B cell (primary cell): ENCODE measurements at regions not wholly inside any gene's neighbourhood (a gene's known extent, or its start where the extent isn't known, plus 50 kb on each side); places are given as distances from the start of the nearest gene placed in this dataset.

ENCODE experiments used
- ATAC-seq: fragments of 200-7000 bp; cut with Tn5 transposase; one replicate; pipeline ENCODE4 v1.10.0; 2021; ENCODE audit warnings: low read depth, mild to moderate bottlenecking, moderate number of reproducible peaks, moderate library complexity
- CTCF ChIA-PET: fragments of 350-600 bp; sonication (Branson Sonifier 250); formaldehyde crosslinking; loops from one replicate; lab custom pipeline; 2021; ENCODE audit warnings: antibody characterized with exemption, inconsistent platforms; lab: Charles Lee
- POLR2A ChIA-PET: fragments of 350-600 bp; sonication (Branson Sonifier 250); formaldehyde crosslinking; loops from one replicate; lab custom pipeline; 2021; ENCODE audit warnings: antibody characterized with exemption; lab: Charles Lee
- DNase-seq: peaks from one replicate; pipeline ENCODE4 v3.0.0; 2013
- H2AFZ ChIP-seq: 2 replicates; pipeline ENCODE4 v1.6.1; 2012; ENCODE audit warnings: mild to moderate bottlenecking, low read depth, low read length; ENCODE audit not compliant: insufficient read depth, poor library complexity, severe bottlenecking
- H3K27ac ChIP-seq, 2 donors: 1 replicate in 1 of 2; 2 replicates in 1 of 2; pipeline ENCODE4 v1.5.1; 2012 to 2013; ENCODE audit warnings: low read length in 2 of 2, mild to moderate bottlenecking in 2 of 2, moderate library complexity in 1 of 2
- H3K27me3 ChIP-seq, 4 experiments: fragments of 200-600 bp in 1 of 4; sonication (generic) in 1 of 4; replicated peaks in 1 of 4; 1 replicate in 2 of 4; 2 replicates in 2 of 4; pipeline versions ENCODE4 v1.6.1 to v1.7.0; 2013 to 2016; ENCODE audit warnings: low read length in 3 of 4, mild to moderate bottlenecking in 2 of 4, mixed read lengths in 1 of 4, moderate library complexity in 1 of 4; ENCODE audit not compliant: insufficient read depth in 4 of 4, control insufficient read depth in 3 of 4; ENCODE audit errors: control extremely low read depth in 1 of 4
- H3K36me3 ChIP-seq, 2 experiments: replicated peaks in 1 of 2; 1 replicate in 1 of 2; 2 replicates in 1 of 2; pipeline versions ENCODE4 v1.6.1 to v1.7.1; 2013; ENCODE audit warnings: low read length in 1 of 2; ENCODE audit not compliant: insufficient read depth in 2 of 2, control insufficient read depth in 1 of 2; ENCODE audit errors: control extremely low read depth in 1 of 2, extremely low read depth in 1 of 2
- H3K4me1 ChIP-seq, 2 donors: fragments of 200-600 bp in 1 of 2; sonication (generic) in 1 of 2; 1 replicate in 1 of 2; 2 replicates in 1 of 2; pipeline versions ENCODE4 v1.5.1 to v1.6.1; 2013 to 2017; ENCODE audit warnings: low read length in 2 of 2; ENCODE audit not compliant: control insufficient read depth in 2 of 2, insufficient read depth in 2 of 2
- H3K4me2 ChIP-seq: replicated peaks from 2 replicates; pipeline ENCODE3; 2012; ENCODE audit warnings: mild to moderate bottlenecking, low read depth, low read length; ENCODE audit not compliant: poor library complexity, severe bottlenecking
- H3K4me3 ChIP-seq, 5 experiments: fragments of 200-600 bp in 1 of 5; sonication (generic) in 1 of 5; 1 replicate in 3 of 5; 2 replicates in 2 of 5; pipeline versions ENCODE4 v1.5.1 to v1.7.0; 2011 to 2016; ENCODE audit warnings: low read length in 4 of 5, mild to moderate bottlenecking in 4 of 5, low read depth in 2 of 5, control low read depth in 1 of 5, moderate library complexity in 1 of 5; ENCODE audit not compliant: insufficient read depth in 1 of 5; ENCODE audit errors: control extremely low read depth in 1 of 5, extremely low read depth in 1 of 5
- H3K79me2 ChIP-seq: fragments of 200-600 bp; sonication (generic); one replicate; pipeline ENCODE4 v1.6.0; 2016; ENCODE audit warnings: low read length; ENCODE audit not compliant: control insufficient read depth, insufficient read depth
- H3K9ac ChIP-seq: fragments of 200-600 bp; sonication (generic); 2 replicates; pipeline ENCODE4 v1.6.1; 2017; ENCODE audit warnings: mild to moderate bottlenecking, low read length, moderate library complexity
- H3K9me3 ChIP-seq, 3 donors: one replicate each; pipeline versions ENCODE4 v1.6.1 to v1.7.1; 2013; ENCODE audit warnings: low read length in 2 of 3; ENCODE audit not compliant: control insufficient read depth in 2 of 3, insufficient read depth in 1 of 3; ENCODE audit errors: control extremely low read depth in 1 of 3
- H4K20me1 ChIP-seq: 2 replicates; pipeline ENCODE4 v1.6.0; 2012; ENCODE audit warnings: mild to moderate bottlenecking, low read length; ENCODE audit not compliant: insufficient read depth, control insufficient read depth, poor library complexity, severe bottlenecking
- H3K27ac Mint-ChIP-seq: one replicate; pipeline ENCODE4 v1.8.0; 2021; ENCODE audit warnings: mixed read lengths
- H3K27me3 Mint-ChIP-seq: one replicate; pipeline ENCODE4 v1.8.0; 2021; ENCODE audit warnings: mixed read lengths
- H3K4me1 Mint-ChIP-seq: one replicate; pipeline ENCODE4 v1.8.0; 2021; ENCODE audit warnings: mixed read lengths
- H3K4me3 Mint-ChIP-seq: one replicate; pipeline ENCODE4 v1.8.0; 2021; ENCODE audit warnings: mixed read lengths
- H3K9me3 Mint-ChIP-seq: one replicate; pipeline ENCODE4 v1.8.0; 2022; ENCODE audit warnings: mixed read lengths; ENCODE audit not compliant: insufficient read depth
- CTCF ChIP-seq: fragments of 200-600 bp; IDR thresholded peaks from one replicate; pipeline ENCODE4 v1.8.0; 2022; ENCODE audit warnings: antibody characterized with exemption, mild to moderate bottlenecking
- EZH2 ChIP-seq: IDR thresholded peaks from 2 replicates; pipeline ENCODE4 v1.6.1; 2012; ENCODE audit warnings: borderline replicate concordance, low read depth, mild to moderate bottlenecking, moderate library complexity, low read length; ENCODE audit not compliant: insufficient read depth, poor library complexity, severe bottlenecking
- whole genome bisulfite sequencing: methylation state at CpG from one replicate; pipeline ENCODE4 v1.1.5; 2013; ENCODE audit warnings: missing lambda C conversion rate; ENCODE audit not compliant: insufficient coverage; 5-methylcytosine and 5-hydroxymethylcytosine counted together
- intact Hi-C: fragments of 100-400 bp; cut with micrococcal nuclease; formaldehyde crosslinking; loops from one replicate; pipeline ENCODE4 v1.10.0; 2022

- ATAC-seq = no peak
- H3K9me3 Mint-ChIP-seq = no peaks in the 10 kb centered on the region
- intact Hi-C loops = no loop called here
Measured at GRCh38 chr4:122285285-122285684, 93.5 kb upstream of the ADAD1 start.

More at GRCh38 chr4:122285285-122285684, 93.5 kb upstream of the ADAD1 start:
- no peaks in the 10 kb centered on the region for H3K27me3 Mint-ChIP-seq
- 100% methylated on average over 1 of the region's 2 CpGs for WGBS
- no peak overlapping the region for H3K27ac Mint-ChIP-seq
- Histone ChIP-seq H3K4me3 (no peak overlapping the region), H4K20me1 (no peaks in the 10 kb centered on the region), H3K4me1 (no peaks in the 10 kb centered on the region), H3K4me2 (no peak overlapping the region), H3K9me3 (no peaks in the 10 kb centered on the region), H3K79me2 (no peaks in the 10 kb centered on the region), H3K27ac (no peak overlapping the region), H2AFZ (no peak overlapping the region), H3K9ac (no peak overlapping the region), H3K36me3 (peaks cover 15 to 37% of the 10 kb centered on the region in 2 experiments), H3K27me3 (no peaks in the 10 kb centered on the region)
- no peak for TF ChIP-seq EZH2
- TF ChIP-seq CTCF = no peak
- ChIA-PET POLR2A (no interaction called here), CTCF (no interaction called here)
- no peaks in the 10 kb centered on the region for H3K4me1 Mint-ChIP-seq
- DNase-seq = no peak
- no peak overlapping the region for H3K4me3 Mint-ChIP-seq
